ENCODE measurements at regions not wholly inside any gene's neighbourhood (a gene's known extent, or its start where the extent isn't known, plus 50 kb on each side); places are given as distances from the start of the nearest gene placed in this dataset.

- TF ChIP-seq CTCF (conservative IDR thresholded peaks at IDR 0.05) (no peak), EZH2 (IDR thresholded peaks at IDR 0.05; ENCODE audit: low read depth) (no peak)
- no peak for DNase-seq
- CTCF ChIA-PET, result no interaction called here
- H3K9me3 ChIP-seq (ENCODE audit: insufficient read depth, low read depth), result no peaks in the 10 kb centered on the region
- H3K79me2 ChIP-seq (ENCODE audit: low read depth), result no peaks in the 10 kb centered on the region
- no peaks in the 10 kb centered on the region for H3K9me2 ChIP-seq (ENCODE audit: insufficient read depth)
- H3K4me3 ChIP-seq, result no peak overlapping the region
- no peak overlapping the region for H2AFZ ChIP-seq
- POLR2A ChIA-PET (ENCODE audit: unreplicated experiment), result no interaction called here
- no TSS peak for BruUV-seq (replicated peaks)
- no peaks in the 10 kb centered on the region for H3K4me1 ChIP-seq (replicated peaks; ENCODE audit: insufficient read depth)
- H3K27ac ChIP-seq, result no peak overlapping the region
- H4K20me1 ChIP-seq (ENCODE audit: insufficient read depth), result no peaks in the 10 kb centered on the region
- H3K27me3 ChIP-seq (ENCODE audit: insufficient read depth, low read depth), result no peaks in the 10 kb centered on the region
- intact Hi-C loops (cut with micrococcal nuclease; ENCODE audit: unreplicated experiment), result no loop called here
- no peak overlapping the region for H3K4me2 ChIP-seq
- H3F3A ChIP-seq (ENCODE audit: insufficient read depth, low read depth), result no peaks in the 10 kb centered on the region
- H3K36me3 ChIP-seq (ENCODE audit: low read depth), result no peaks in the 10 kb centered on the region
Measured at GRCh38 chr20:40424695-40425094, 264.3 kb downstream of the MAFB start.

GRCh38 chr20:40422656-40423055, 266.4 kb downstream of the MAFB start:
- no peak for DNase-seq
- H3F3A ChIP-seq (ENCODE audit: insufficient read depth, low read depth), result no peaks in the 10 kb centered on the region
- no peaks in the 10 kb centered on the region for H3K79me2 ChIP-seq (ENCODE audit: low read depth)
- intact Hi-C loops (cut with micrococcal nuclease; ENCODE audit: unreplicated experiment), result no loop called here
- BruUV-seq (replicated peaks), result no TSS peak
- no peaks in the 10 kb centered on the region for H3K9me2 ChIP-seq (ENCODE audit: insufficient read depth)
- H3K27ac ChIP-seq, result no peak overlapping the region
- no peaks in the 10 kb centered on the region for H3K36me3 ChIP-seq (ENCODE audit: low read depth)
- ChIA-PET POLR2A (ENCODE audit: unreplicated experiment) (no interaction called here), CTCF (no interaction called here)
- H3K4me1 ChIP-seq (replicated peaks; ENCODE audit: insufficient read depth), result no peaks in the 10 kb centered on the region
- no peaks in the 10 kb centered on the region for H4K20me1 ChIP-seq (ENCODE audit: insufficient read depth)
- TF ChIP-seq CTCF (conservative IDR thresholded peaks at IDR 0.05) (no peak), EZH2 (IDR thresholded peaks at IDR 0.05; ENCODE audit: low read depth) (no peak)
- H3K4me3 ChIP-seq, result no peak overlapping the region
- no peaks in the 10 kb centered on the region for H3K27me3 ChIP-seq (ENCODE audit: insufficient read depth, low read depth)
- no peak overlapping the region for H2AFZ ChIP-seq
- no peaks in the 10 kb centered on the region for H3K9me3 ChIP-seq (ENCODE audit: insufficient read depth, low read depth)
- no peak overlapping the region for H3K4me2 ChIP-seq

- ChIA-PET POLR2A (ENCODE audit: unreplicated experiment) (no interaction called here), CTCF (no interaction called here)
- peaks cover 17% of the 10 kb centered on the region for H3K4me1 ChIP-seq (replicated peaks; ENCODE audit: insufficient read depth)
- H3F3A ChIP-seq (ENCODE audit: insufficient read depth, low read depth), result peaks cover 7% of the 10 kb centered on the region; the same call in 1 of the 2 replicates
- DNase-seq, result peak in 1 of 2 experiments; percentile 46
- H3K79me2 ChIP-seq (ENCODE audit: low read depth), result no peaks in the 10 kb centered on the region
- H3K36me3 ChIP-seq (ENCODE audit: low read depth), result no peaks in the 10 kb centered on the region
- H3K4me3 ChIP-seq, result no peak overlapping the region
- no peaks in the 10 kb centered on the region for H4K20me1 ChIP-seq (ENCODE audit: insufficient read depth)
- H3K9me3 ChIP-seq (ENCODE audit: insufficient read depth, low read depth), result peaks cover 9% of the 10 kb centered on the region; the same call in 1 of the 2 replicates
- BruUV-seq (replicated peaks), result no TSS peak
- TF ChIP-seq EZH2 (IDR thresholded peaks at IDR 0.05; ENCODE audit: low read depth) (no peak), CTCF (conservative IDR thresholded peaks at IDR 0.05) (no peak)
- intact Hi-C loops (cut with micrococcal nuclease; ENCODE audit: unreplicated experiment), result no loop called here
- H2AFZ ChIP-seq, result no peak overlapping the region
- no peaks in the 10 kb centered on the region for H3K27me3 ChIP-seq (ENCODE audit: insufficient read depth, low read depth)
- H3K4me2 ChIP-seq, result no peak overlapping the region
- H3K9me2 ChIP-seq (ENCODE audit: insufficient read depth), result no peaks in the 10 kb centered on the region
- no peak overlapping the region for H3K27ac ChIP-seq
Measured at GRCh38 chr20:40416274-40416673, 272.8 kb downstream of the MAFB start.
